B cell (primary cell): ENCODE measurements at regions not wholly inside any gene's neighbourhood (a gene's known extent, or its start where the extent isn't known, plus 50 kb on each side); places are given as distances from the start of the nearest gene placed in this dataset.

Source experiments
- ATAC-seq: fragments of 200-7000 bp; cut with Tn5 transposase; one replicate; pipeline ENCODE4 v1.10.0; 2021; ENCODE audit warnings: low read depth, mild to moderate bottlenecking, moderate number of reproducible peaks, moderate library complexity
- CTCF ChIA-PET: fragments of 350-600 bp; sonication (Branson Sonifier 250); formaldehyde crosslinking; loops from one replicate; lab custom pipeline; 2021; ENCODE audit warnings: antibody characterized with exemption, inconsistent platforms; lab: Charles Lee
- POLR2A ChIA-PET: fragments of 350-600 bp; sonication (Branson Sonifier 250); formaldehyde crosslinking; loops from one replicate; lab custom pipeline; 2021; ENCODE audit warnings: antibody characterized with exemption; lab: Charles Lee
- DNase-seq: peaks from one replicate; pipeline ENCODE4 v3.0.0; 2013
- H2AFZ ChIP-seq: 2 replicates; pipeline ENCODE4 v1.6.1; 2012; ENCODE audit warnings: mild to moderate bottlenecking, low read depth, low read length; ENCODE audit not compliant: insufficient read depth, poor library complexity, severe bottlenecking
- H3K27ac ChIP-seq, 2 donors: 1 replicate in 1 of 2; 2 replicates in 1 of 2; pipeline ENCODE4 v1.5.1; 2012 to 2013; ENCODE audit warnings: low read length in 2 of 2, mild to moderate bottlenecking in 2 of 2, moderate library complexity in 1 of 2
- H3K27me3 ChIP-seq, 4 experiments: fragments of 200-600 bp in 1 of 4; sonication (generic) in 1 of 4; replicated peaks in 1 of 4; 1 replicate in 2 of 4; 2 replicates in 2 of 4; pipeline versions ENCODE4 v1.6.1 to v1.7.0; 2013 to 2016; ENCODE audit warnings: low read length in 3 of 4, mild to moderate bottlenecking in 2 of 4, mixed read lengths in 1 of 4, moderate library complexity in 1 of 4; ENCODE audit not compliant: insufficient read depth in 4 of 4, control insufficient read depth in 3 of 4; ENCODE audit errors: control extremely low read depth in 1 of 4
- H3K36me3 ChIP-seq, 2 experiments: replicated peaks in 1 of 2; 1 replicate in 1 of 2; 2 replicates in 1 of 2; pipeline versions ENCODE4 v1.6.1 to v1.7.1; 2013; ENCODE audit warnings: low read length in 1 of 2; ENCODE audit not compliant: insufficient read depth in 2 of 2, control insufficient read depth in 1 of 2; ENCODE audit errors: control extremely low read depth in 1 of 2, extremely low read depth in 1 of 2
- H3K4me1 ChIP-seq, 2 donors: fragments of 200-600 bp in 1 of 2; sonication (generic) in 1 of 2; 1 replicate in 1 of 2; 2 replicates in 1 of 2; pipeline versions ENCODE4 v1.5.1 to v1.6.1; 2013 to 2017; ENCODE audit warnings: low read length in 2 of 2; ENCODE audit not compliant: control insufficient read depth in 2 of 2, insufficient read depth in 2 of 2
- H3K4me2 ChIP-seq: replicated peaks from 2 replicates; pipeline ENCODE3; 2012; ENCODE audit warnings: mild to moderate bottlenecking, low read depth, low read length; ENCODE audit not compliant: poor library complexity, severe bottlenecking
- H3K4me3 ChIP-seq, 5 experiments: fragments of 200-600 bp in 1 of 5; sonication (generic) in 1 of 5; 1 replicate in 3 of 5; 2 replicates in 2 of 5; pipeline versions ENCODE4 v1.5.1 to v1.7.0; 2011 to 2016; ENCODE audit warnings: low read length in 4 of 5, mild to moderate bottlenecking in 4 of 5, low read depth in 2 of 5, control low read depth in 1 of 5, moderate library complexity in 1 of 5; ENCODE audit not compliant: insufficient read depth in 1 of 5; ENCODE audit errors: control extremely low read depth in 1 of 5, extremely low read depth in 1 of 5
- H3K79me2 ChIP-seq: fragments of 200-600 bp; sonication (generic); one replicate; pipeline ENCODE4 v1.6.0; 2016; ENCODE audit warnings: low read length; ENCODE audit not compliant: control insufficient read depth, insufficient read depth
- H3K9ac ChIP-seq: fragments of 200-600 bp; sonication (generic); 2 replicates; pipeline ENCODE4 v1.6.1; 2017; ENCODE audit warnings: mild to moderate bottlenecking, low read length, moderate library complexity
- H3K9me3 ChIP-seq, 3 donors: one replicate each; pipeline versions ENCODE4 v1.6.1 to v1.7.1; 2013; ENCODE audit warnings: low read length in 2 of 3; ENCODE audit not compliant: control insufficient read depth in 2 of 3, insufficient read depth in 1 of 3; ENCODE audit errors: control extremely low read depth in 1 of 3
- H4K20me1 ChIP-seq: 2 replicates; pipeline ENCODE4 v1.6.0; 2012; ENCODE audit warnings: mild to moderate bottlenecking, low read length; ENCODE audit not compliant: insufficient read depth, control insufficient read depth, poor library complexity, severe bottlenecking
- H3K27ac Mint-ChIP-seq: one replicate; pipeline ENCODE4 v1.8.0; 2021; ENCODE audit warnings: mixed read lengths
- H3K27me3 Mint-ChIP-seq: one replicate; pipeline ENCODE4 v1.8.0; 2021; ENCODE audit warnings: mixed read lengths
- H3K4me1 Mint-ChIP-seq: one replicate; pipeline ENCODE4 v1.8.0; 2021; ENCODE audit warnings: mixed read lengths
- H3K4me3 Mint-ChIP-seq: one replicate; pipeline ENCODE4 v1.8.0; 2021; ENCODE audit warnings: mixed read lengths
- H3K9me3 Mint-ChIP-seq: one replicate; pipeline ENCODE4 v1.8.0; 2022; ENCODE audit warnings: mixed read lengths; ENCODE audit not compliant: insufficient read depth
- CTCF ChIP-seq: fragments of 200-600 bp; IDR thresholded peaks from one replicate; pipeline ENCODE4 v1.8.0; 2022; ENCODE audit warnings: antibody characterized with exemption, mild to moderate bottlenecking
- EZH2 ChIP-seq: IDR thresholded peaks from 2 replicates; pipeline ENCODE4 v1.6.1; 2012; ENCODE audit warnings: borderline replicate concordance, low read depth, mild to moderate bottlenecking, moderate library complexity, low read length; ENCODE audit not compliant: insufficient read depth, poor library complexity, severe bottlenecking
- WGBS: methylation state at CpG from one replicate; pipeline ENCODE4 v1.1.5; 2013; ENCODE audit warnings: missing lambda C conversion rate; ENCODE audit not compliant: insufficient coverage; 5-methylcytosine and 5-hydroxymethylcytosine counted together
- intact Hi-C: fragments of 100-400 bp; cut with micrococcal nuclease; formaldehyde crosslinking; loops from one replicate; pipeline ENCODE4 v1.10.0; 2022

GRCh38 chr18:78423811-78424210 is 555.8 kb upstream of the SALL3 start:
- Histone ChIP-seq H3K36me3 (no peaks in the 10 kb centered on the region), H3K79me2 (no peaks in the 10 kb centered on the region), H2AFZ (no peak overlapping the region), H3K9me3 (peaks cover 0 to 22% (median 0%) of the 10 kb centered on the region in 3 donors), H3K4me1 (no peaks in the 10 kb centered on the region), H3K27ac (no peak overlapping the region), H3K9ac (no peak overlapping the region), H3K4me3 (no peak overlapping the region), H3K27me3 (no peaks in the 10 kb centered on the region), H3K4me2 (no peak overlapping the region), H4K20me1 (no peaks in the 10 kb centered on the region)
- Mint-ChIP-seq H3K4me3 (no peak overlapping the region), H3K27me3 (no peaks in the 10 kb centered on the region), H3K27ac (no peak overlapping the region), H3K4me1 (no peaks in the 10 kb centered on the region), H3K9me3 (no peaks in the 10 kb centered on the region)
- no peak for ATAC-seq
- POLR2A ChIA-PET = no interaction called here
- CTCF ChIA-PET = no interaction called here
- no peak for TF ChIP-seq CTCF
- TF ChIP-seq EZH2 = no peak
- DNase-seq = no peak
- intact Hi-C loops = no loop called here
- 95% methylated on average over 11 of the region's 12 CpGs for WGBS

- H3K9me3 Mint-ChIP-seq = no peaks in the 10 kb centered on the region
- DNase-seq (no peak), ATAC-seq (no peak)
- H3K4me3 Mint-ChIP-seq = no peak overlapping the region
- no peaks in the 10 kb centered on the region for H3K4me1 Mint-ChIP-seq
- no peak overlapping the region for H2AFZ ChIP-seq
- ChIA-PET POLR2A (no interaction called here), CTCF (no interaction called here)
- no peak overlapping the region for H3K4me2 ChIP-seq
- H4K20me1 ChIP-seq = no peaks in the 10 kb centered on the region
- H3K9ac ChIP-seq = no peak overlapping the region
- peaks cover 0 to 28% (median 0%) of the 10 kb centered on the region in 3 donors for H3K9me3 ChIP-seq
- no peaks in the 10 kb centered on the region for H3K4me1 ChIP-seq
- no peak overlapping the region for H3K4me3 ChIP-seq
- no peaks in the 10 kb centered on the region for H3K36me3 ChIP-seq
- intact Hi-C loops = no loop called here
- no peaks in the 10 kb centered on the region for H3K27me3 Mint-ChIP-seq
- no peaks in the 10 kb centered on the region for H3K27me3 ChIP-seq
- no peak overlapping the region for H3K27ac Mint-ChIP-seq
- H3K79me2 ChIP-seq = no peaks in the 10 kb centered on the region
- TF ChIP-seq CTCF = no peak
- TF ChIP-seq EZH2 = no peak
- WGBS = 60% methylated on average over 2 of the region's 7 CpGs
- no peak overlapping the region for H3K27ac ChIP-seq
Measured at GRCh38 chr18:78424403-78425018, 555.1 kb upstream of the SALL3 start.
